Neural progenitor cell (in vitro differentiated cells): ENCODE measurements at regions not wholly inside any gene's neighbourhood (a gene's known extent, or its start where the extent isn't known, plus 50 kb on each side); places are given as distances from the start of the nearest gene placed in this dataset.

Source experiments
- EZH2 ChIP-seq: fragments of 200-600 bp; sonication (generic); IDR thresholded peaks from 2 replicates; pipeline ENCODE4 v1.6.1; 2017; ENCODE audit warnings: antibody characterized with exemption, mild to moderate bottlenecking, moderate library complexity
- TF ChIP-seq, protein P1 (sequence below): fragments of 200-600 bp; sonication (generic); IDR thresholded peaks from 2 replicates; pipeline ENCODE4 v1.5.1; 2017; ENCODE audit warnings: antibody characterized with exemption, mild to moderate bottlenecking

DNA sequence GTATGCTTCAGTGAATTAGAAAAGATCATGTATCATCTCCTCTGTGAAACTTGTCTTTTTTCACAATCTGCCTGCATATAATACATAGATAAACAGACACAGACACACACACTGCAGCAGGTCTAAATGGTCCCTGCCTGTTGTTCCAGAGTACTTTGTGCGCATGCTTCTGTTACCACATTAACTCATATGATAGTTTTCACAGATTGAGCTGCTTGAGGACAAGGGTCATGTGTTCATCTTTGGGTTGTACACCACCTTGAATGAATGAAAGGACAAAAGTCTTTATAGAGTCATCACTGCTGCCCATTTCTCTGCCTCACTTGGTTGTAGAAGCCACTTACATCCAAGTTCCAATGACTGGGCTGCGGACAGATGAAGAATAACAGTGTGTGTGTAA is 72.7 kb upstream of the GLS start:
- TF ChIP-seq, protein P1, sequence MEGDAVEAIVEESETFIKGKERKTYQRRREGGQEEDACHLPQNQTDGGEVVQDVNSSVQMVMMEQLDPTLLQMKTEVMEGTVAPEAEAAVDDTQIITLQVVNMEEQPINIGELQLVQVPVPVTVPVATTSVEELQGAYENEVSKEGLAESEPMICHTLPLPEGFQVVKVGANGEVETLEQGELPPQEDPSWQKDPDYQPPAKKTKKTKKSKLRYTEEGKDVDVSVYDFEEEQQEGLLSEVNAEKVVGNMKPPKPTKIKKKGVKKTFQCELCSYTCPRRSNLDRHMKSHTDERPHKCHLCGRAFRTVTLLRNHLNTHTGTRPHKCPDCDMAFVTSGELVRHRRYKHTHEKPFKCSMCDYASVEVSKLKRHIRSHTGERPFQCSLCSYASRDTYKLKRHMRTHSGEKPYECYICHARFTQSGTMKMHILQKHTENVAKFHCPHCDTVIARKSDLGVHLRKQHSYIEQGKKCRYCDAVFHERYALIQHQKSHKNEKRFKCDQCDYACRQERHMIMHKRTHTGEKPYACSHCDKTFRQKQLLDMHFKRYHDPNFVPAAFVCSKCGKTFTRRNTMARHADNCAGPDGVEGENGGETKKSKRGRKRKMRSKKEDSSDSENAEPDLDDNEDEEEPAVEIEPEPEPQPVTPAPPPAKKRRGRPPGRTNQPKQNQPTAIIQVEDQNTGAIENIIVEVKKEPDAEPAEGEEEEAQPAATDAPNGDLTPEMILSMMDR, result no peak
- no peak for TF ChIP-seq EZH2
